GM10248 (cell line): ENCODE measurements at regions not wholly inside any gene's neighbourhood (a gene's known extent, or its start where the extent isn't known, plus 50 kb on each side); places are given as distances from the start of the nearest gene placed in this dataset.

Source experiments
- CTCF ChIA-PET: fragments of 300-600 bp; sonication (Branson Sonifier 250); formaldehyde crosslinking; extraction: SDS; loops from one replicate; lab custom pipeline; 2021; ENCODE audit warnings: antibody characterized with exemption; lab: Yijun Ruan, JAX
- POLR2A ChIA-PET: fragments of 350-650 bp; sonication (Branson Sonifier 250); formaldehyde crosslinking; extraction: SDS; loops from one replicate; lab custom pipeline; 2020; ENCODE audit warnings: antibody characterized with exemption; lab: Yijun Ruan, JAX
- DNase-seq: peaks from one replicate; pipeline ENCODE4 v3.0.0; 2012; ENCODE audit errors: extremely low spot score
- TF ChIP-seq, protein P1 (sequence below): IDR thresholded peaks from 2 replicates; pipeline ENCODE4 v1.5.1; 2012; ENCODE audit warnings: mild to moderate bottlenecking, low read depth; ENCODE audit errors: extremely low read depth, missing control alignments, control extremely low read depth

DNA sequence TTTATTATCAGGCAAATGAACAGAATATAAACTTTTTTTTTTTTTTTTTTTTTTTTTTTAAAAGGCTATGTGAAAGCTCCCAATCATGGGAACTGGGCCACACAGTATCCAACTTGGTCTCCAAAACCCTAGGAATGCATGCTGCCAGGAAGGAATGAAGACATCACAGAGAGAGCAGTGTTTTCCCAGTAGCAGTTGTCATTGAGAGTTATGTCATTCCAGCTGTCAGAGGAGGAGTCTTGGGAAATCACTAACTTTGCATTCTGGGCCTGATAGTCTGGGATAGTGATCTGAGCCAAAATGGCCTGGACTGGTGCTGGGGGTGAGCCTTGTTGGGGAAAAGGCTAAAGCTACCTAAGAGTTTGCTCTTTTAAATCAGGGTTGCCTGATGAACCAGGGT, 231.3 kb upstream of the MAP3K7 start:
- TF ChIP-seq, protein P1, sequence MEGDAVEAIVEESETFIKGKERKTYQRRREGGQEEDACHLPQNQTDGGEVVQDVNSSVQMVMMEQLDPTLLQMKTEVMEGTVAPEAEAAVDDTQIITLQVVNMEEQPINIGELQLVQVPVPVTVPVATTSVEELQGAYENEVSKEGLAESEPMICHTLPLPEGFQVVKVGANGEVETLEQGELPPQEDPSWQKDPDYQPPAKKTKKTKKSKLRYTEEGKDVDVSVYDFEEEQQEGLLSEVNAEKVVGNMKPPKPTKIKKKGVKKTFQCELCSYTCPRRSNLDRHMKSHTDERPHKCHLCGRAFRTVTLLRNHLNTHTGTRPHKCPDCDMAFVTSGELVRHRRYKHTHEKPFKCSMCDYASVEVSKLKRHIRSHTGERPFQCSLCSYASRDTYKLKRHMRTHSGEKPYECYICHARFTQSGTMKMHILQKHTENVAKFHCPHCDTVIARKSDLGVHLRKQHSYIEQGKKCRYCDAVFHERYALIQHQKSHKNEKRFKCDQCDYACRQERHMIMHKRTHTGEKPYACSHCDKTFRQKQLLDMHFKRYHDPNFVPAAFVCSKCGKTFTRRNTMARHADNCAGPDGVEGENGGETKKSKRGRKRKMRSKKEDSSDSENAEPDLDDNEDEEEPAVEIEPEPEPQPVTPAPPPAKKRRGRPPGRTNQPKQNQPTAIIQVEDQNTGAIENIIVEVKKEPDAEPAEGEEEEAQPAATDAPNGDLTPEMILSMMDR, result no peak
- no peak for DNase-seq
- ChIA-PET CTCF (interaction anchor here (1.5 to 2.2 kb wide), 2 partner anchors 11 to 62 kb away, joined by 3 to 6 read pairs; no protein-coding TSS in a partner anchor), POLR2A (no interaction called here)

DNA sequence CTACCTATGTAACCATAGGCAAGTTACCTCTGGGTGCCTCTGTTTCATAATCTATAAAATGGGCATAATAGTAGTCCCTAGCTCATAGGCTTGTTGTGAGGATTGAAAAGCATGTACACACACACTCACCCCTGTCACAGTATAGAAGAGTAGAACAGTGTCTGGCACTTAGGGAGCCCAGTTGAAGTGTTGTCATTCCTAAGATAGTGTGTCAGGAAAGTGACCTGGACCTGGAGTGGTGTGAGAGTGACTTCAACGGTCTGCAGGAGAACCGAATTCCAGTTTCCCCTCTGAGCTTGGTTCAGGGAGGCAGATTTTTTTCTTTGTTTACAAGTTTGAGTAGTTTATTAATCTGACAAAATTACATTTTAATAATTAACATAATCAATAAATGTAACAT, 229.9 kb upstream of the MAP3K7 start:
- CTCF ChIA-PET, result interaction anchor here (1.4 to 2.2 kb wide), 2 partner anchors 13 to 19 kb away, joined by 4 to 6 read pairs; no protein-coding TSS in a partner anchor
- POLR2A ChIA-PET, result no interaction called here
- no peak for DNase-seq
- TF ChIP-seq, protein P1, result no peak

DNA sequence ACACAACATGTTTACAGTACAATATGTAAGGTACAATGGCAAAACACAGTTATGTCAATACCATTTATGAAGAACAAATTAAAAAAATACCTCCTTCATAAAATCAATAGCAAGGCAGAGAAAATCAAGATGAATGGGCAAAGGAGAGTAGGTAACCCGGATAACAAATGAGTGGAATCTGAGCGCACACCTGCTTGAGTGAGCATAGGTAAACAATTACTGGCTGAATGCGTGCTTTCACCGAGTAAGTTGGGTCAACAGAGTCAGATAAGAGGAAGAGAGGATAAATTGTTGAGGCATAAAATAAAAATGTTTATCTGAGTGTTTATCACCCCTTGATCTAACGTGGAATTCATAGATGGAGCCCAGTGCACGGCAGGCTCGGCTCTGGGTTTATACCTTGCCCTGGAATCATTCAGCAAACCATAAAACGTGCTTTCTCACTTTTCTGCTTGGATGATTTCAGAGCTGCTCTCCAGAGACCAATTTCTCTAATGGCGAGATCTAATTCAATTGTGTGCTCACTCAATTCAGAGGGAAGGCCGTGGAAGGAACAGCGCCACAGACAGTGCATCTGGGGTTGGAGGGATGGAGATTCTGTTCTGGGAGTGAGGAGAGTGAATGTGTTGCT, 224.8 kb upstream of the MAP3K7 start:
- CTCF ChIA-PET, result no interaction called here

DNA sequence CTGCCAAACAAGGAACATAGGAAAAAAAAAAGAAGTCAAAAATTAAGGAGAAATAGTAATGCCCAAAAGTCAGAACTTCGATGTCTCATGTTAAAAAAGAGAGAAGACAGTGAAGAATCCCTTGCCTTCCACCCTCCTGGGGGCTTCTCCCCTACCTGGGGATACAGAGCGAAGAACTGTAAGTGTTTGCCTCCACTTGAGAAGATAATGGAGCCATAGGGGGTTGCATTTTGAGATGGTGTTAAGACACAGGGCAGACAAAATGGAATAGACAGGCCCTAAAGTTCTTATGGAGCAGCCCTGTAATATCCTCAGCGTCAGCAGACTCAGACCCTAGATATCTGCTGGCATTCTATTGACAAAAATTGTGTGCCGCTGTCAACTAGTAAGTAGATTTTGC, 222.2 kb upstream of the MAP3K7 start:
- TF ChIP-seq, protein P1, result no peak
- no peak for DNase-seq
- POLR2A ChIA-PET, result no interaction called here

More for the DNA sequence above, 224.8 kb upstream of the MAP3K7 start:
- TF ChIP-seq, protein P1, result no peak
- POLR2A ChIA-PET, result no interaction called here
- DNase-seq, result no peak

DNA sequence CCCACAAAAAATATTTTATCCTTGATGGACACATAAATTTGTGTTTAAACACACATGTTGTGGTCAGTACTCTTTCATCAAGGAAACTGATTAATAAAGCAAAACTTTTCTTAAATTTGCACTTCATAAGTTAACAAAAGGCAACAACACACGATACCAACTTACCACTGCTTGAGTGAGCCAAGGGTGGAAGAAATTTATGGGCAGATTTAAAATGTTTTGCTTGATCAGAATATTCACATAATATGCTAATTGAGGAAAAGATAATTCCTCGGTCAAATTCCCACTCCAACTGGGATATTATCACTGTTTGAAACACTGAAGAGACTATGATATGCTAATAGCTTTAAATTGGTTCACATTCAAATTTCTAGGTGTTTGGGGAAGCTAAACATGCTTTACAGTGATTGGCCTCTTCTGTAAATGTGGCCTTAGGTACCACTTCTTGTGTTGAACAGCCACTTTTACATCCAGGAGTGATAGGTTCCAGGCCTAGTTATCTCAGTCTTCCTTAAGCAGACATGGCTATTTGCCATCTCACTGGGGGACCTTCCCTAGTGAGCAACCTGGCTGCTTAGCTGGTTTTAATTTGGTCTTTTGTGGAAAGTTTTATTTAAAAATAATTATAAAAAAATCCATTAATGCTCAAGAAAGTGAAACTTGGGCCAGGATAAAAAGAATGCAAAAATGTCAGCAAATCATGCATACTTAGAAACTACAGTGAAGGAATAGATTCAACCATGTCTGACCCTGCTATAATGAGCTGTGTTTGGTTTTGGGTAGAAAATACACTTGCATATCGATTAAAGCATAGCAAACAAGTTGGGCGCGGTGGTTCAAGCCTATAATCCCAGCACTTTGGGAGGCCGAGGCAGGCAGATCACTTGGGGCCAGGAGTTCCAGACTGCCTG, 221.2 kb upstream of the MAP3K7 start:
- POLR2A ChIA-PET, result no interaction called here
- CTCF ChIA-PET, result no interaction called here
- TF ChIP-seq, protein P1, result no peak
- DNase-seq, result no peak

More for the DNA sequence above, 222.2 kb upstream of the MAP3K7 start:
- CTCF ChIA-PET, result no interaction called here

DNA sequence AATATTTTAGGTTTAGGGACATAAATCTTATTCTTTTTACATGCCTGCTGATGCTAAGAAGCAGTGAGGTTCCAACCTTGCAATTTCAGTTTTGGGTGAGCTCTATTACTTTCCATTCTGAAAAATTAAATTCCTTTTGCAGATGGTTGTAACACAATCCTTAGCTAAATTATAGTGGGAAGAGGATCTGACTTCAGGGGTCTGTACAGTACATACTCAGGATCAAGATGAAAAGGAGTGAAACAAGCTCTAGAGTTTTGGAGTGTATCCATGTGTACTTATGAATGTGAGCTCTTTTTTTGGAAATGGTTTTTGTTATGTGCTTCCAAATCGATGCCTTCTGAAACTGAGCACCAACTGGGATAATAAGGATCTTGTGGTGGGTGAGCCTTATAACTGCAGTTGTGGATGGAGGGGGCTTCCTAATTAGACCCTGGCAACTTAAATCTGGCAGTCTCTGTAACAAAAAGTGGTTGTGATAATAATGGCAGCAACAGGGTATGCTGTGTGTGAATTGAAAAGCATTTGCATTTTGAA, 218.8 kb upstream of the MAP3K7 start:
- DNase-seq, result no peak
- CTCF ChIA-PET, result interaction anchor here (0.9 kb wide), 1 partner anchor 24 kb away, joined by 3 read pairs; no protein-coding TSS in a partner anchor
- POLR2A ChIA-PET, result no interaction called here
- TF ChIP-seq, protein P1, result no peak
